PC-3 (cell line): ENCODE measurements at regions not wholly inside any gene's neighbourhood (a gene's known extent, or its start where the extent isn't known, plus 50 kb on each side); places are given as distances from the start of the nearest gene placed in this dataset.

Experiments
- EZH2 ChIP-seq: fragments of 300-600 bp; sonication (generic); IDR thresholded peaks from one replicate; pipeline ENCODE4 v1.6.1; 2017; ENCODE audit warnings: antibody characterized with exemption, mild to moderate bottlenecking, low read length; ENCODE audit not compliant: unreplicated experiment
- EZH2phosphoT487 ChIP-seq: fragments of 300-600 bp; sonication (generic); IDR thresholded peaks from 2 replicates; pipeline ENCODE4 v1.6.1; 2018; ENCODE audit warnings: mild to moderate bottlenecking, antibody characterized with exemption, low read length, borderline replicate concordance
- TF ChIP-seq, protein P1 (sequence below): fragments of 300-600 bp; sonication (generic); conservative IDR thresholded peaks from 2 replicates; pipeline ENCODE4 v1.5.1; 2017; ENCODE audit warnings: antibody characterized with exemption, low read depth, mild to moderate bottlenecking, low read length

DNA sequence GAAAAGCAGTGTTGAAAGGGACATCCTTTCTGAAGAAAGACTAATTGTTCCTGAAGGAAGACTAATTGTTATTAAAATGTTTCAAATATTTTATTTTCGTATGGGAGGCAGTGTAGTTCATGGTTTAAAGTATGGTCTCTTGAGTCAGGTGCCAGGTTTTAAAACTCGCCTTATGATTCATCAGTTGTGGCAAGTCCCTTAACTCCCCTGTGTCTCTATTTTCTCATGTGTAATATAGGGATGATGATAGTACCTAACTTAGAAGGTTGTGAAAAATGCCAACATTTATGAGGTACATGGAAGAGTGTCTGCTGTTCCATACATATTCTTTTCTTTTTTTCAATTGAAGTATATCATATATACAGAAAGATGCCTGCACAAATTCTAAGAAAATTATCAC, 414.2 kb upstream of the DIPK2B start:
- TF ChIP-seq, protein P1, sequence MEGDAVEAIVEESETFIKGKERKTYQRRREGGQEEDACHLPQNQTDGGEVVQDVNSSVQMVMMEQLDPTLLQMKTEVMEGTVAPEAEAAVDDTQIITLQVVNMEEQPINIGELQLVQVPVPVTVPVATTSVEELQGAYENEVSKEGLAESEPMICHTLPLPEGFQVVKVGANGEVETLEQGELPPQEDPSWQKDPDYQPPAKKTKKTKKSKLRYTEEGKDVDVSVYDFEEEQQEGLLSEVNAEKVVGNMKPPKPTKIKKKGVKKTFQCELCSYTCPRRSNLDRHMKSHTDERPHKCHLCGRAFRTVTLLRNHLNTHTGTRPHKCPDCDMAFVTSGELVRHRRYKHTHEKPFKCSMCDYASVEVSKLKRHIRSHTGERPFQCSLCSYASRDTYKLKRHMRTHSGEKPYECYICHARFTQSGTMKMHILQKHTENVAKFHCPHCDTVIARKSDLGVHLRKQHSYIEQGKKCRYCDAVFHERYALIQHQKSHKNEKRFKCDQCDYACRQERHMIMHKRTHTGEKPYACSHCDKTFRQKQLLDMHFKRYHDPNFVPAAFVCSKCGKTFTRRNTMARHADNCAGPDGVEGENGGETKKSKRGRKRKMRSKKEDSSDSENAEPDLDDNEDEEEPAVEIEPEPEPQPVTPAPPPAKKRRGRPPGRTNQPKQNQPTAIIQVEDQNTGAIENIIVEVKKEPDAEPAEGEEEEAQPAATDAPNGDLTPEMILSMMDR = no peak
- TF ChIP-seq EZH2 (no peak), EZH2phosphoT487 (no peak)
